ENCODE measurements at regions not wholly inside any gene's neighbourhood (a gene's known extent, or its start where the extent isn't known, plus 50 kb on each side); places are given as distances from the start of the nearest gene placed in this dataset.

- ATAC-seq (no peak), DNase-seq (ENCODE audit: extremely low read depth in 1 of 4, low spot score in 3 of 4) (no peak), FAIRE-seq (no peak)
- no peaks in the 10 kb centered on the region for H3K9me1 ChIP-seq (ENCODE audit: control insufficient read depth, insufficient read depth, low read length)
- intact Hi-C loops (cut with micrococcal nuclease) (no loop called here), in situ Hi-C loops (cut with MboI) (no loop called here)
- no peak overlapping the region for H3K4me2 ChIP-seq (ENCODE audit: insufficient read depth, low read length)
- no peaks in the 10 kb centered on the region for H3K27me3 ChIP-seq (ENCODE audit: control insufficient read depth in 2 of 2, insufficient read depth in 2 of 2, low read length in 2 of 2)
- no peaks in the 10 kb centered on the region for H4K20me1 ChIP-seq (replicated peaks; ENCODE audit: control insufficient read depth, insufficient read depth, low read length)
- H3K4me1 ChIP-seq (replicated peaks in 1 of 2; ENCODE audit: control insufficient read depth in 2 of 2, insufficient read depth in 2 of 2, low read length in 2 of 2), result no peaks in the 10 kb centered on the region
- H3K27ac ChIP-seq (ENCODE audit: extremely low read depth, low read depth, low read length), result no peak overlapping the region
- H3K9me3 ChIP-seq (replicated peaks; ENCODE audit: control insufficient read depth, insufficient read depth, low read depth, low read length), result no peaks in the 10 kb centered on the region
- POLR2A ChIA-PET, result no interaction called here
- H3K4me3 ChIP-seq, result no peak overlapping the region
- H3K79me2 ChIP-seq (ENCODE audit: control insufficient read depth, insufficient read depth, low read length), result no peaks in the 10 kb centered on the region
- no peak overlapping the region for H2AFZ ChIP-seq (ENCODE audit: low read depth, low read length)
- no peaks in the 10 kb centered on the region for H3K36me3 ChIP-seq (ENCODE audit: control insufficient read depth, insufficient read depth, low read length)
- CTCF ChIA-PET (ENCODE audit: low intra/inter-chr PET ratio), result no interaction called here
- H3K9ac ChIP-seq (ENCODE audit: insufficient read depth in 1 of 2, low read depth in 2 of 2, low read length in 2 of 2), result no peak overlapping the region
- WGBS (ENCODE audit: insufficient coverage, low coverage, missing lambda C conversion rate), result 0% methylated on average over 3 of the region's 4 CpGs
- BruUV-seq (replicated peaks), result no TSS peak
- TF ChIP-seq POLR3G (IDR thresholded peaks at IDR 0.05; ENCODE audit: extremely low read depth, insufficient read length, insufficient replicate concordance) (no peak), THRAP3 (IDR thresholded peaks at IDR 0.05; ENCODE audit: borderline replicate concordance) (no peak), ZNF780A (CRISPR knock-in tag; IDR thresholded peaks at IDR 0.05) (no peak), LEF1 (IDR thresholded peaks at IDR 0.05) (no peak), ZNF184 (CRISPR knock-in tag; IDR thresholded peaks at IDR 0.05) (no peak), ETS2 (tag; IDR thresholded peaks at IDR 0.05; ENCODE audit: borderline replicate concordance, poor library complexity, severe bottlenecking) (no peak), KLF13 (tag; IDR thresholded peaks at IDR 0.05; ENCODE audit: borderline replicate concordance, low read depth) (no peak), WHSC1 (IDR thresholded peaks at IDR 0.05; ENCODE audit: low read length) (no peak), XRCC4 (IDR thresholded peaks at IDR 0.05; ENCODE audit: extremely low read depth, insufficient read depth, insufficient read length) (no peak)
- TF ChIP-seq, protein P1, sequence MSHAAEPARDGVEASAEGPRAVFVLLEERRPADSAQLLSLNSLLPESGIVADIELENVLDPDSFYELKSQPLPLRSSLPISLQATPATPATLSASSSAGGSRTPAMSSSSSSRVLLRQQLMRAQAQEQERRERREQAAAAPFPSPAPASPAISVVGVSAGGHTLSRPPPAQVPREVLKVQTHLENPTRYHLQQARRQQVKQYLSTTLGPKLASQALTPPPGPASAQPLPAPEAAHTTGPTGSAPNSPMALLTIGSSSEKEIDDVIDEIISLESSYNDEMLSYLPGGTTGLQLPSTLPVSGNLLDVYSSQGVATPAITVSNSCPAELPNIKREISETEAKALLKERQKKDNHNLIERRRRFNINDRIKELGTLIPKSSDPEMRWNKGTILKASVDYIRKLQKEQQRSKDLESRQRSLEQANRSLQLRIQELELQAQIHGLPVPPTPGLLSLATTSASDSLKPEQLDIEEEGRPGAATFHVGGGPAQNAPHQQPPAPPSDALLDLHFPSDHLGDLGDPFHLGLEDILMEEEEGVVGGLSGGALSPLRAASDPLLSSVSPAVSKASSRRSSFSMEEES (CRISPR knock-in tag; IDR thresholded peaks at IDR 0.05), result no peak
These were observed 155.4 kb upstream of the SYNDIG1 start for GRCh38 chr20:24314053-24314452.

All from K562 (cell line).